Uterus (tissue), 2 donors: ENCODE measurements at regions not wholly inside any gene's neighbourhood (a gene's known extent, or its start where the extent isn't known, plus 50 kb on each side); places are given as distances from the start of the nearest gene placed in this dataset.

Experiments
- CTCF ChIP-seq, 4 experiments: fragments of 200-600 bp in 2 of 4; fragments of 450-650 bp in 2 of 4; sonication (generic) in 2 of 4; IDR thresholded peaks; one replicate each; pipeline ENCODE4 v1.5.1; 2016 to 2019; ENCODE audit warnings: antibody characterized with exemption in 4 of 4, mild to moderate bottlenecking in 2 of 4, moderate library complexity in 1 of 4
- POLR2A ChIP-seq, 2 donors: fragments of 450-650 bp; IDR thresholded peaks; one replicate each; pipeline ENCODE4 v1.6.1; 2016; ENCODE audit warnings: antibody characterized with exemption in 2 of 2, mild to moderate bottlenecking in 1 of 2, moderate library complexity in 1 of 2

- TF ChIP-seq POLR2A (IDR thresholded peaks at IDR 0.05) (no peak), CTCF (IDR thresholded peaks at IDR 0.05) (no peak)
These were observed 2136.8 kb downstream of the PCDH9 start for GRCh38 chr13:65093357-65093756.
